Fibroblast of lung (primary cell): ENCODE measurements at regions not wholly inside any gene's neighbourhood (a gene's known extent, or its start where the extent isn't known, plus 50 kb on each side); places are given as distances from the start of the nearest gene placed in this dataset.

Source experiments
- CTCF ChIP-seq, 2 donors: IDR thresholded peaks in 1 of 2; conservative IDR thresholded peaks in 1 of 2; 1 replicate in 1 of 2; 2 replicates in 1 of 2; pipeline ENCODE4 v1.5.1; 2011 to 2012; ENCODE audit warnings: low read length in 2 of 2, control low read depth in 1 of 2, inconsistent platforms in 1 of 2, low read depth in 1 of 2, mild to moderate bottlenecking in 1 of 2
- EZH2 ChIP-seq: IDR thresholded peaks from 2 replicates; pipeline ENCODE4 v1.5.1; 2012; ENCODE audit warnings: low read length, control low read depth, mild to moderate bottlenecking; ENCODE audit errors: missing control alignments

GRCh38 chr15:39434163-39434562 is 146.7 kb upstream of the THBS1 start:
- TF ChIP-seq CTCF (conservative IDR thresholded peaks at IDR 0.05 in 1 of 2, IDR thresholded peaks at IDR 0.05 in 1 of 2; ENCODE audit: low read depth in 1 of 2, low read length in 2 of 2) (no peak), EZH2 (no peak)
